H9 (cell line): ENCODE measurements at regions not wholly inside any gene's neighbourhood (a gene's known extent, or its start where the extent isn't known, plus 50 kb on each side); places are given as distances from the start of the nearest gene placed in this dataset.

ENCODE experiments used
- DNase-seq: peaks from one replicate; pipeline ENCODE4 v3.0.0-alpha.2; 2017
- H2AFZ ChIP-seq: one replicate; pipeline ENCODE4 v1.6.1; 2013; ENCODE audit warnings: mild to moderate bottlenecking, low read length, control low read depth, moderate library complexity
- H2AK5ac ChIP-seq: 2 replicates; pipeline ENCODE4 v1.6.1; 2013; ENCODE audit warnings: low read length, control low read depth, mixed read lengths; ENCODE audit not compliant: insufficient read length
- H2BK120ac ChIP-seq: one replicate; pipeline ENCODE4 v1.6.1; 2013; ENCODE audit warnings: low read depth, mild to moderate bottlenecking, low read length, control low read depth, inconsistent platforms; ENCODE audit not compliant: poor library complexity, severe bottlenecking
- H2BK12ac ChIP-seq: 2 replicates; pipeline ENCODE4 v1.6.1; 2013; ENCODE audit warnings: low read length, control low read depth, mixed read lengths, low read depth; ENCODE audit not compliant: insufficient read length
- H2BK15ac ChIP-seq: 2 replicates; pipeline ENCODE4 v1.6.1; 2013; ENCODE audit warnings: low read depth, low read length, control low read depth
- H2BK20ac ChIP-seq: one replicate; pipeline ENCODE4 v1.6.1; 2013; ENCODE audit warnings: low read depth, mild to moderate bottlenecking, low read length, control low read depth, inconsistent platforms; ENCODE audit not compliant: poor library complexity, severe bottlenecking
- H2BK5ac ChIP-seq: 2 replicates; pipeline ENCODE4 v1.6.1; 2013; ENCODE audit warnings: low read length, control low read depth, mixed read lengths; ENCODE audit not compliant: insufficient read length
- H3K14ac ChIP-seq: 2 replicates; pipeline ENCODE4 v1.6.1; 2013; ENCODE audit warnings: low read length, control low read depth; ENCODE audit not compliant: insufficient read depth
- H3K18ac ChIP-seq: 2 replicates; pipeline ENCODE4 v1.6.1; 2013; ENCODE audit warnings: low read depth, mild to moderate bottlenecking, mixed read lengths, low read length, control low read depth; ENCODE audit not compliant: insufficient read length
- H3K23ac ChIP-seq: 2 replicates; pipeline ENCODE4 v1.6.1; 2013; ENCODE audit warnings: low read length, control low read depth, mixed read lengths, low read depth; ENCODE audit not compliant: insufficient read length
- H3K23me2 ChIP-seq: 2 replicates; pipeline ENCODE4 v1.6.1; 2013; ENCODE audit warnings: low read depth, mild to moderate bottlenecking, mixed read lengths, low read length, control low read depth; ENCODE audit not compliant: insufficient read length, poor library complexity, severe bottlenecking
- H3K27ac ChIP-seq: 2 replicates; pipeline ENCODE4 v1.5.1; 2013; ENCODE audit warnings: low read length, control low read depth, mixed read lengths, low read depth; ENCODE audit not compliant: insufficient read length
- H3K27me3 ChIP-seq: 2 replicates; pipeline ENCODE4 v1.6.1; 2013; ENCODE audit warnings: low read length, control low read depth, inconsistent platforms; ENCODE audit not compliant: insufficient read depth
- H3K4ac ChIP-seq: 2 replicates; pipeline ENCODE4 v1.6.1; 2013; ENCODE audit warnings: low read depth, mild to moderate bottlenecking, control low read depth, inconsistent platforms, low read length, moderate library complexity
- H3K4me1 ChIP-seq: 2 replicates; pipeline ENCODE4 v1.6.1; 2013; ENCODE audit warnings: low read length, control low read depth, inconsistent platforms; ENCODE audit not compliant: insufficient read depth
- H3K4me2 ChIP-seq: 2 replicates; pipeline ENCODE4 v1.6.1; 2013; ENCODE audit warnings: low read length, control low read depth, mixed read lengths; ENCODE audit not compliant: insufficient read length, insufficient read depth
- H3K56ac ChIP-seq: 2 replicates; pipeline ENCODE4 v1.6.1; 2013; ENCODE audit warnings: low read depth, mild to moderate bottlenecking, mixed read lengths, low read length, control low read depth; ENCODE audit not compliant: insufficient read length
- H3K79me1 ChIP-seq: 2 replicates; pipeline ENCODE4 v1.6.1; 2013; ENCODE audit warnings: low read depth, mild to moderate bottlenecking, moderate library complexity, low read length, control low read depth, inconsistent platforms; ENCODE audit not compliant: insufficient read depth, poor library complexity, severe bottlenecking
- H3K79me2 ChIP-seq: 2 replicates; pipeline ENCODE4 v1.6.1; 2013; ENCODE audit warnings: low read length, control low read depth, inconsistent platforms; ENCODE audit not compliant: insufficient read depth
- H3K9ac ChIP-seq: 2 replicates; pipeline ENCODE4 v1.6.1; 2013; ENCODE audit warnings: low read length, control low read depth, mixed read lengths; ENCODE audit not compliant: insufficient read length; ENCODE audit errors: extremely low read depth
- H3K9me3 ChIP-seq: one replicate; pipeline ENCODE4 v1.6.1; 2013; ENCODE audit warnings: low read depth, low read length, inconsistent platforms; ENCODE audit not compliant: control insufficient read depth
- H3T11ph ChIP-seq: one replicate; pipeline ENCODE4 v1.6.1; 2013; ENCODE audit warnings: mild to moderate bottlenecking, low read length, control low read depth, inconsistent platforms
- H4K20me1 ChIP-seq: one replicate; pipeline ENCODE4 v1.6.1; 2013; ENCODE audit not compliant: control insufficient read depth, insufficient read length, insufficient read depth
- H4K5ac ChIP-seq: 2 replicates; pipeline ENCODE4 v1.6.1; 2013; ENCODE audit warnings: low read depth, mild to moderate bottlenecking, mixed read lengths, low read length, control low read depth; ENCODE audit not compliant: insufficient read length
- H4K8ac ChIP-seq: replicated peaks from 2 replicates; pipeline ENCODE4 v1.6.1; 2013; ENCODE audit warnings: low read length, control low read depth, mixed read lengths, low read depth; ENCODE audit not compliant: insufficient read length
- H4K91ac ChIP-seq: 2 replicates; pipeline ENCODE4 v1.6.1; 2013; ENCODE audit warnings: low read depth, mild to moderate bottlenecking, moderate library complexity, mixed read lengths, low read length, control low read depth; ENCODE audit not compliant: insufficient read length
- H3K27ac Mint-ChIP-seq, 3 experiments: 2 replicates in 2 of 3; 3 replicates in 1 of 3; pipeline ENCODE4 v1.8.0; 2020 to 2021; ENCODE audit warnings: mixed read lengths in 3 of 3, mild to moderate bottlenecking in 1 of 3, moderate library complexity in 1 of 3
- H3K27me3 Mint-ChIP-seq: 2 replicates; pipeline ENCODE4 v1.8.0; 2021; ENCODE audit warnings: low read depth, mild to moderate bottlenecking, moderate library complexity, mixed read lengths
- H3K36me3 Mint-ChIP-seq, 3 experiments: 2 replicates in 2 of 3; 3 replicates in 1 of 3; pipeline ENCODE4 v1.8.0; 2020 to 2021; ENCODE audit warnings: low read depth in 3 of 3, mixed read lengths in 3 of 3; ENCODE audit not compliant: insufficient read depth in 1 of 3
- H3K4me1 Mint-ChIP-seq, 2 experiments: 2 replicates each; pipeline ENCODE4 v1.8.0; 2020; ENCODE audit warnings: mixed read lengths in 2 of 2
- H3K4me3 Mint-ChIP-seq, 2 experiments: 2 replicates in 1 of 2; 3 replicates in 1 of 2; pipeline ENCODE4 v1.8.0; 2020 to 2021; ENCODE audit warnings: mild to moderate bottlenecking in 2 of 2, mixed read lengths in 2 of 2, moderate library complexity in 1 of 2
- H3K9me3 Mint-ChIP-seq, 2 experiments: 2 replicates in 1 of 2; 3 replicates in 1 of 2; pipeline ENCODE4 v1.8.0; 2020; ENCODE audit warnings: mild to moderate bottlenecking in 2 of 2, mixed read lengths in 2 of 2, moderate library complexity in 1 of 2
- CTCF ChIP-seq: fragments of 200-600 bp; sonication (generic); conservative IDR thresholded peaks from 3 replicates; pipeline ENCODE4 v1.8.0; 2021; ENCODE audit warnings: antibody characterized with exemption, mild to moderate bottlenecking

DNA sequence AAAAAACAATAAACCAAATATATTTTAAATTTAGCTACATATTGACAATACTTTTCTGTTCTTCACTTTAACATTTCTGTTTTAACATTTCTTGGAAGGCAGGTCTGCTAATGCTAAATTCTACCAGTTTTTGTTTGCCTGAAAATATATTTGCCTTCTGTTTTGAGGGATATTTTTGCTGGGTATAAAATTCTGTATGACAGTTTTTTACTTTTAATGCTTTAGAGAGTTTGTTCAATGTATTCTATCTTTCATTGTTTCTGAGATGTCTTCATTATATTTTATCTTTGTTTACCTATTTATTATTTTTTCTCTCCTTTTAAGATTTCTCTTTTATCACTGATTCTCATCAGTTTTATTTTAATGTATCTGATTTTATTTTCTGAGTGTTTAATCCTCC is 409.2 kb upstream of the DPP6 start:
- Mint-ChIP-seq H3K27me3 (peaks cover 1% of the 10 kb centered on the region), H3K27ac (no peak overlapping the region), H3K36me3 (peaks cover 2 to 34% (median 12%) of the 10 kb centered on the region in 3 experiments), H3K9me3 (peaks cover 84 to 91% of the 10 kb centered on the region in 2 experiments), H3K4me1 (no peaks in the 10 kb centered on the region), H3K4me3 (no peak overlapping the region)
- H2BK120ac ChIP-seq: no peak overlapping the region
- H3K9ac ChIP-seq: no peak overlapping the region
- no peaks in the 10 kb centered on the region for H4K20me1 ChIP-seq
- H3K14ac ChIP-seq: no peak overlapping the region
- H3K4ac ChIP-seq: no peak overlapping the region
- H4K91ac ChIP-seq: no peak overlapping the region
- H3K9me3 ChIP-seq: peaks cover 11% of the 10 kb centered on the region
- H3K4me1 ChIP-seq: no peaks in the 10 kb centered on the region
- no peak for TF ChIP-seq CTCF
- no peaks in the 10 kb centered on the region for H3K79me2 ChIP-seq
- no peak overlapping the region for H3K4me2 ChIP-seq
- no peaks in the 10 kb centered on the region for H3K27me3 ChIP-seq
- no peaks in the 10 kb centered on the region for H3K23me2 ChIP-seq
- no peak overlapping the region for H3K23ac ChIP-seq
- no peaks in the 10 kb centered on the region for H3K79me1 ChIP-seq
- no peak overlapping the region for H2BK12ac ChIP-seq
- DNase-seq: no peak
- H2BK5ac ChIP-seq: no peak overlapping the region
- H2AK5ac ChIP-seq: no peak overlapping the region
- H3K18ac ChIP-seq: no peak overlapping the region
- no peak overlapping the region for H2BK15ac ChIP-seq
- H4K8ac ChIP-seq: no peak overlapping the region
- H4K5ac ChIP-seq: no peak overlapping the region
- no peak overlapping the region for H3K27ac ChIP-seq
- H2BK20ac ChIP-seq: no peak overlapping the region
- no peak overlapping the region for H3T11ph ChIP-seq
- no peak overlapping the region for H2AFZ ChIP-seq
- H3K56ac ChIP-seq: no peak overlapping the region
